ENCODE measurements at regions not wholly inside any gene's neighbourhood (a gene's known extent, or its start where the extent isn't known, plus 50 kb on each side); places are given as distances from the start of the nearest gene placed in this dataset.

DNA sequence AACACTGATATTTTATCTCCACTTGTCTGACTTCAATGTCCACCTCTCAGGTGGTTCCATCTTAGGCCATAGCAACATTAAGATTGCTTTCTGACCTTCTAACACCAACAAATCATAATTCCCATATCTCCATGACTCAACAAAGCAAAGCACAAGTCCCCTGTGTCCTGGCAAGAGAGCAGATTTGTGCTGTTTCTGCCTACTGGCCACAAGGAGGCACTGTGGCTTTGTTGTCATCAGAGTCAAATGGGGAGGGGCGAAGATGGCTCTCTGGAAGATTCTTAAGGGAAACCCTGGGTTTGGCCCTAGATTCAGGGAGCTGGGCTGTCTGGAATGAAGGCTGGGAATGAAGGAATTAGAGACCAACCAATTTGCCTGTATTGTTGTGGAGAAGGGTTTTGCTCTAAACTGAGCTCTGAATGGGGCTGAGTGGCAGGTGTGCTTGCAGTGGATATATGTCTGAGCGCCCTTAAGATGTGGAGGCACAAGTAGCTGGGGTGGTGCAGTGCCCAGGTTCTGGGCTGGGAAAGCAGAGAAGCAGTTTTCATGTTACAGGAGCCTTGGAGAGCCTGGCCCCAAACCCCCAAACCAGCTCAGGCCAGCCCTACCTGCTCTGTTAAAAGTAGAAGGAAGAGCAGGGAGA is 154.8 kb upstream of the PRSS58 start:
- CTCF ChIA-PET, result interaction anchor here (0.6 to 14.3 kb wide), 37 partner anchors 9 to 601 kb away, joined by 3 to 324 read pairs (median 4); no protein-coding TSS in a partner anchor
- no peak overlapping the region for H3K4me3 ChIP-seq (ENCODE audit: low read depth, low read length)
- TF ChIP-seq, protein P1, sequence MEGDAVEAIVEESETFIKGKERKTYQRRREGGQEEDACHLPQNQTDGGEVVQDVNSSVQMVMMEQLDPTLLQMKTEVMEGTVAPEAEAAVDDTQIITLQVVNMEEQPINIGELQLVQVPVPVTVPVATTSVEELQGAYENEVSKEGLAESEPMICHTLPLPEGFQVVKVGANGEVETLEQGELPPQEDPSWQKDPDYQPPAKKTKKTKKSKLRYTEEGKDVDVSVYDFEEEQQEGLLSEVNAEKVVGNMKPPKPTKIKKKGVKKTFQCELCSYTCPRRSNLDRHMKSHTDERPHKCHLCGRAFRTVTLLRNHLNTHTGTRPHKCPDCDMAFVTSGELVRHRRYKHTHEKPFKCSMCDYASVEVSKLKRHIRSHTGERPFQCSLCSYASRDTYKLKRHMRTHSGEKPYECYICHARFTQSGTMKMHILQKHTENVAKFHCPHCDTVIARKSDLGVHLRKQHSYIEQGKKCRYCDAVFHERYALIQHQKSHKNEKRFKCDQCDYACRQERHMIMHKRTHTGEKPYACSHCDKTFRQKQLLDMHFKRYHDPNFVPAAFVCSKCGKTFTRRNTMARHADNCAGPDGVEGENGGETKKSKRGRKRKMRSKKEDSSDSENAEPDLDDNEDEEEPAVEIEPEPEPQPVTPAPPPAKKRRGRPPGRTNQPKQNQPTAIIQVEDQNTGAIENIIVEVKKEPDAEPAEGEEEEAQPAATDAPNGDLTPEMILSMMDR (IDR thresholded peaks at IDR 0.05; ENCODE audit: insufficient read depth, low read length, missing control alignments), result peak; percentile 84
- DNase-seq (ENCODE audit: low read depth, low spot score), result peak; percentile 16
- POLR2A ChIA-PET, result no interaction called here

DNA sequence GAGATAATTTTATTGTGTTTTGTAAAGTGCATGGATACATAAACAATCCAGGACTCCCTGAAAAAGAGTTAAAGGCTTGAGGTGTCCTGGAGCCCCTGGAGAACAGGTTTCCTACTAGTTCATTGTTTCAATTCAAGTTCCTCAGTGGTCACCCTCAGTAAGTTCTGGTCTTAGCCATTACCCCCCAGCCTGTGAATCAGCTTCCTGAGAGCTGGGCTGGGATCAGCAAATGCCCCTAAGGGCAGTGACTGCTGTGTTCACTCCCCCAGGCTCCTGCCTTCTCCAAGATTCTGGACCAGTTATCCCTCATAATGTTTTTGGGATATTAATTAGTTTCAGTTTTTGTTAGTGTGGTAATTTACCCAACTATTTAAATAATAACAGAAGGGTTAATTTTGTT is 151.6 kb upstream of the PRSS58 start:
- POLR2A ChIA-PET, result no interaction called here
- H3K4me3 ChIP-seq (ENCODE audit: low read depth, low read length), result no peak overlapping the region
- TF ChIP-seq, protein P1 (IDR thresholded peaks at IDR 0.05; ENCODE audit: insufficient read depth, low read length, missing control alignments), result no peak
- DNase-seq (ENCODE audit: low read depth, low spot score), result no peak
- CTCF ChIA-PET, result interaction anchor here (1.0 to 8.0 kb wide), 7 partner anchors 10 to 74 kb away, joined by 4 to 45 read pairs (median 8); no protein-coding TSS in a partner anchor

DNA sequence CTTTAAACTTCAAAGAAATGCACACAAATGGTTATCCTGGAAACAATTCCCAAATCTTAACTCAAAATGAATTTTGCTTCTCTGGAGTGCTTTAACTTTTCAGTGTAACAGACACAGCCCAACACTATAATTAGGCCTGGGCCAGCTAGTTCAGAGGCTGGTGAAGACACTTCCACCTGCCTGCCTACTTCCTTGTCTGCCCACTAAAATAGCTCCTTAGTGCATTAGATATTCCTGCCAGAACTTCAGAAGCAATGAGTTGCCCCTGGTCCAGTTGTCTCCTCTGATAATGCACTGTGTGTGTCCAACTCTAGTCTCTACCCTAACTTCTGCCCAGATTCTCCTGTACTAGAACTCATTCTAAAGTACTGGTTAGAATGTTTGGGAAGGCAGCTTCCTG is 150.9 kb upstream of the PRSS58 start:
- POLR2A ChIA-PET, result no interaction called here
- no peak for DNase-seq (ENCODE audit: low read depth, low spot score)

DNA sequence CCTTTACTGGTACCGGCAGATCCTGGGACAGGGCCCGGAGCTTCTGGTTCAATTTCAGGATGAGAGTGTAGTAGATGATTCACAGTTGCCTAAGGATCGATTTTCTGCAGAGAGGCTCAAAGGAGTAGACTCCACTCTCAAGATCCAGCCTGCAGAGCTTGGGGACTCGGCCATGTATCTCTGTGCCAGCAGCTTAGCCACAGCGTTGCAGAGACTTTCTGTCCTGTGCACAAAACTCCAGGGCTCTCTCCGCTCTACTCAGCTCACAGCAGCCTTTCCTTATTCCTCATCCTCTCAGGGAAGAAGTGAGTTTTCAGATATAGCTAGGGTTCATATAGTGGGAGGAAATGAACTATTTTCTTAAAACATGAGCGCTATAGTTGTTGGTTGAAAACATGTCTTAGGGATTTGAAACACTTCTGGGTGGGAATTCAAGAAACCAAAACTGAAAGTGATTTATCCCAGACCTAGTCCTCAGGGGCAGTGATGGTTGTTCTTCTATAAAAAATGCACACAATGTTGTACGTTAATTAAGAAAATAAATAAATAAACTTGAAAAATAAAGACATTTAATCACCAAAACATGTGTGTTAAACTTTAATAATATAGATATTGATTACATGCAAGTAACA is 150.2 kb upstream of the PRSS58 start:
- DNase-seq (ENCODE audit: low read depth, low spot score), result no peak
- ChIA-PET CTCF (interaction anchor here (0.7 to 8.0 kb wide), 14 partner anchors 8 to 127 kb away, joined by 3 to 45 read pairs (median 4); no protein-coding TSS in a partner anchor), POLR2A (no interaction called here)
- TF ChIP-seq, protein P1 (IDR thresholded peaks at IDR 0.05; ENCODE audit: insufficient read depth, low read length, missing control alignments), result no peak
- H3K4me3 ChIP-seq (ENCODE audit: low read depth, low read length), result no peak overlapping the region

More for the DNA sequence above, 150.9 kb upstream of the PRSS58 start:
- H3K4me3 ChIP-seq (ENCODE audit: low read depth, low read length), result no peak overlapping the region
- TF ChIP-seq, protein P1 (IDR thresholded peaks at IDR 0.05; ENCODE audit: insufficient read depth, low read length, missing control alignments), result no peak
- CTCF ChIA-PET, result interaction anchor here (1.0 to 8.0 kb wide), 8 partner anchors 11 to 88 kb away, joined by 3 to 45 read pairs (median 8); no protein-coding TSS in a partner anchor

DNA sequence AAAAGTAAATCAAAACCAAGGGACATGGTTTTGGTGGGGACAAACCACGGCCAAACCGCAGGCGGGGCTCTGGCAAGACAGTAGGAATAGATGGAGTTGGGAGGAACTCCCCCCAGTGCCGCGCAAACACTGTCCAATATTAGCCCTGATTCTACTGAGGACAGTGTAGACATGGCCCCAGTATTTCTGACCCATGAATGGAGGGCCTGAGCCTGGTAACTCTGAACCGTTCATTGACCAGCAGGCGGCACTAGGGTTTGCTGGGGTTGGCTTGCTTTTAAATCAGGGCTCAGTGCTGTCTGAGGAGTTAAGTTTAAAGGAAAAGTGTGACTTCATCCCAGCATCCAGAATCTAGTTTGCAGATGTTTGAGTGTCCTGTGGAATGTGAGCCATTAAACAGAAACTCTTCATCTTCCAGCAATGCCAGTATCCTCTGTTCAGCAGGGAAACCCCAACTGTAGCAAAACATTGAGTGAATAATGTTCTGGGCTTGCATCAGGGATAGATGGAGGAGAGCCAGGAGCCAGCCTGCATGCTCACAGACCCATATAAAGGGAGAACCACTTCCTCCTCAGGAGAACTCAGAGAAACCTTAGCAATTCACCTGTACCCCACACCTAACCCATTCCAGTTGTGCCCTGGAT is 147.4 kb upstream of the PRSS58 start:
- ChIA-PET POLR2A (no interaction called here), CTCF (interaction anchor here (0.9 to 8.0 kb wide), 5 partner anchors 9 to 83 kb away, joined by 3 to 45 read pairs (median 4); no protein-coding TSS in a partner anchor)
- H3K4me3 ChIP-seq (ENCODE audit: low read depth, low read length), result no peak overlapping the region
- TF ChIP-seq, protein P1 (IDR thresholded peaks at IDR 0.05; ENCODE audit: insufficient read depth, low read length, missing control alignments), result peak; percentile 8
- DNase-seq (ENCODE audit: low read depth, low spot score), result peak; percentile 50

DNA sequence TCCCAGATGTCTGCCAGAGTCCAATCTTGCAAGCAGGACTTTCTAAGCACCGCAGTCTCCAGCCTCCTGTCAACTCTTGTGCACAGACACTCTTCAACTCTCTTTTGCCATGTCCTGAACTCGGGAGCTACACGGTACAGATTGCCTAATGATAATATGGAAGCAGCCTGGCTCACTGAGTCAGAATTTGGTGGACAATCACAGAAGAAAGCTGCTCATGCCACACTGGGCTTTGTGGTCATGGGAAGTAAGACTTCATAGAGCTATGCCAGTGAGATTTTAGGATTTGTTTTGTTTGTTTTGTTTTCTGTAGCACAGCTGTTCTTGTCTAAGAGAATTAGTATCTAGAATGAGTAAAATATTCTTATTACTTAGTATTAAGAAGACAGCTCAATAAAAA is 144.1 kb upstream of the PRSS58 start:
- DNase-seq (ENCODE audit: low read depth, low spot score), result no peak
- CTCF ChIA-PET, result interaction anchor here (0.7 to 9.3 kb wide), 7 partner anchors 10 to 448 kb away, joined by 3 to 113 read pairs (median 5); no protein-coding TSS in a partner anchor
- POLR2A ChIA-PET, result no interaction called here
- TF ChIP-seq, protein P1 (IDR thresholded peaks at IDR 0.05; ENCODE audit: insufficient read depth, low read length, missing control alignments), result no peak
- no peak overlapping the region for H3K4me3 ChIP-seq (ENCODE audit: low read depth, low read length)

Measured in AG04449 (cell line).